ENCODE measurements at regions not wholly inside any gene's neighbourhood (a gene's known extent, or its start where the extent isn't known, plus 50 kb on each side); places are given as distances from the start of the nearest gene placed in this dataset.

DNA sequence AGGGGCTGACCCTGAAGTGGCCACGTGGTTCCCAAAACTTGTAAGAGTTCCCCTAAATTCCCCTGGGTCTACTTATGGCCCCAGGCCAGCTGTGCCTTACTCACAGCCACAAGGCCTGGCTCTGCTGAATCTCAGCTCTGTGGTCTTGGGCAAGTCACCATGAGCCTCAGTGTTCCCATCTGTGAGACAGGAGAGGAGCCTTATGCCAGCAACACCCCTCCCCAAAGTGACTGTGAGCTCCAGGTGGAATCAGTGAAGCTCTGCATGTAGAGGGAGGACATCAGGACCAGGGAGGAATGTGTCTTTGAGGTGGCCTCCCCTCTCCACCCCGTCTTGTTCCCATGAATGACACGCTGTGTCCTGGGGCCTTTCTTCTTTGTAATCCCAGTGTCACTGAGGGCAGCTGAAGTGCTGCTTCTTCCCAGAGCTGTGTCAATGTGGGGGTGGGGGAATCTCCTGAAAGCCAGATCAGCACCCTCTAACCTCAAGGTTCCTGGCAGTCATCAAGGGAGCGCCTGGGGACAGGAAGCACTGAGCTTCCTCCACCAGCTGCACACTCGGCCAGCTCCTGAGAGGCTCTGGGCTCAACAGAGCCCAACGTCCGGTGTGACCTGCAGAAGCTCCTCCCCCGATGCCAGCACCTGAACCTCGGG, 258.9 kb downstream of the UACA start:
- no peak for DNase-seq

DNA sequence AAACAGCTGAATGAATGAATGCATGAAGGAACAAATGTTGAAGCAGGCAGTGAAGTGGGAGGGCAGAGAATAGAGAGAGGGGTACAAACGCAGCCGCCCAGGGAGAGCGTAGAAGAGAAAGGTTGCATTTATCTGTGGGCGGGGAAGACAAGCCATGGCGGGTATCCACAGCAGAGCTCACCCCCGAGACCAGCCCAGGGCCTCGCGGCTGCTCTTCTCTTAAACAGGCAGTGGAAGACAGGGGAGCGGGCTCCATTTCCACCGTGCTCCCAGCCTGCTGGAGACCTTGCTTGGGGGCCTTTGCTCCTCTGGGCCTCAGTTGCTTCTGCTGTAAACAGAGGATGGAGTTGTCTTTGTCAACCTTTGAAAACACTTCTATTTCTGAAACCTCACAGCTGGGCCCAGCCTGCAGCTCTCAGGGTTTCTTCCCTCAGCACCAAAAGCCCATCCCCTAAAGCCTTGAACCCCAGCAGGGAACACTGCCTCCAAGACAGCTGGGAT, 259.5 kb downstream of the UACA start:
- DNase-seq, result no peak

DNA sequence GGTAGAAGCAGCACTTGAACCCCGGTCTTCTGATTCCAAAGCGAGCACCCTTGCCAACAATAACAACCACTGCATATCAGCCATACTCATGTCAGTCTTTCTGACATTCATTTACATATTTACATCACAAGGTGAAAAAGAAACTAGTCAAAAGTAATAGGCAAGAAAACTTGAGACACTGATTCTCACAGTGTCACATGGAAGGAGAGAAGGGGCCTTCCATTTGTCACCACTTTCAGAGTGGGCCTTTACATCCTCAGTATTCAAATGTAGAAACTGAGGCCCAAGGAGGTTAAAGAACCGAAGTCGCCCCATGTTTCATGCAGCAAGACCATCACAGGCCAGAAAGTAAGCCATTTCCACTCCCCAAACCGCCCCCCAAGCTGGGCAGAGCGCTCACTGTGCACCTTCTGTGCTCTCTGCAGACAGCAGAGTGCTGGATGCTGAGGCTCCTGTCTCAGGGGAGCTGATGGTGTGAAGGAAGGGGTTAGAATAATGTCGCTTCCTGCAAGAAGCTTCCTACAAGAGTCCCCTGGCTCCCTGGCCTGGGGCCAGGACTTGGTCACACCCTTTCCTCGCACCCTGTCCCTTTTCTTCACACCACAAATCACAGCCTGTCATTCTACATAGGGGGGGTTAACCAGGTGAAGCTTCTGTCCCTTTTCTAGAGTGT, 260.1 kb downstream of the UACA start:
- no peak for DNase-seq

DNA sequence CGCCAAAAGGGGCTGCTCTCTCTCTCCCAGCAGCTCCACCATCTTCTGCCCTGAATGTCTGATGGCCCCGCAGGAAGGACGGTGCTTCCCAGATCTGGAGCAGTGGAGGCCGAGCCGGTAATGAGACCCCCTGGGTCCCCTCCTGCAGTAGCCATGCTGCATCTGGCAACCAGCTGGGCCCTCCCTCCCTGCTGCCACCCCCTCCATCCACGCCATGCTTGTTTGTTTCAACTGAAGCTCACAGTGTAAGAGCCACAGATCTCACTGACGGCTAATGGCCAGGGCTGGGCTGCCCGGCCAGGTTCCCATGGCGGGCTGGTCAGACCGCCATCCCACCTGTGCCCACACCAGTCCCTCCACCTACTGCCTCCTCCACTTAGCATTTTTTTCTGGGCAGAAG, 260.8 kb downstream of the UACA start:
- no peak for DNase-seq

DNA sequence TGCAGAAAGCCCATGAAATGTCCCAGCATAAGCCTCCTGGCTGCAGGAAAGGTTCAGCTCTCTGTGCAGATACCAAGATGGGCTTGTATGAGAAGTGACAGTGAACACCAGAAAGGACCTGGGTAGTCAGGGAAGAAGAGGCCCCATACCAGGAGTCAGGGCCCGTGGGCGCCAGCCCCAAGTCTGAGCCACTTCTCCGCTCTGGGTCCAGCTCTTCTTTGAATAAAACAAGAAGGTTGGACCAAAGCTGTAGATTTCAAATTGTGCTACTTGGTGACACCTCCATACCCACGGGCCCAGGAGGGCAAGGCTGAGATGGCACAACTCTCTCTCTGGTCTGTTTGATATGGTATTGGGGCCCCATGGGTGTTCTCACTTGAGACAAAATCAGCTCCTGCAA, 261.5 kb downstream of the UACA start:
- DNase-seq, result no peak

DNA sequence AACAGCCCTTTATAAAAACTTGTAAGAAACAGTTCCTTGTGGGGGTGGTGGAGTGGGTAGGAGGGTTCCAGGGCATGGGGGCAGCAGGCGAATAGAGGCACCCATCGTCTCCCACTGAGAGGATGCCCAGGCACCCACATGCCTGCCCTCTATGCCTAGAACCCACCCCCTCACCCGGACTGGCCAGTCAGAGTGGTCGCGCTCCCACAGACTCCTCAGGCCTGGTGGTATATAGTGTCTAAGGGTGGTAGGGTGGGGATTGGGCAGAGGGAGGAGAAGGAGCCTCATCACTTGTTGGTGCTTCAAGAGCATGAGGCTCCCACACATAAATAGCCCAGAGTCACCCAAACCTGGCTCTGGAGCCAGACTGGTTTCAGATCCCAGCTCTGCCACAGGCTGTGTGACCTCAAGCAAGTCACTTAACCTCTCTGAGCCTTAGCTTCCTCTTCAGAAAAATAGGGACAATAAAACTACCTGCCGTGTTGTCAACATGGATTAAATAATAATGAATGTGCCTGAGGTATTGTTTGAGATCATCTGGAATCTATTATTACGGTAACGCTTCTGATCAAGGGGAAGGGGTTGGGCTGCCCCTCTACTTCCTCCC, 262.1 kb downstream of the UACA start:
- DNase-seq, result no peak

DNA sequence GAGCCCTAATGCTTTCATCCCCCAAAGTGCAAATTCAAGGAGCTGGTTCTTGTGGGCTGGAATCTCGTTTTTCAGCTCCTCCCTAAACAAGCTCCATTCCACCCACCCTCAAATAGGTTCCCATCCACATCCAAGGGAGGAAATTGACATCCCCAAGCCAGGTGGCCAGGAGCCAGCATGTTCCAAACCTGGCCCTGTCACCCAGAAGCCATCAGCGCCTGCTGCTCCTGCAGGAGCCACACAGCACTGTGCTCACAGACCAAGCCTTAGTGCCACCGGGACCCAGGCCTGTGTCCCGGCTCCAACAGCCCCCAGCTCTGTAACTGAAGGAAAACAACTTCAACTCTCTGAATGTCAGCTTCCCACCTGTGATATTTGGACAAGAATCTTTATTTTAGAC, 263.6 kb downstream of the UACA start:
- no peak for DNase-seq

DNA sequence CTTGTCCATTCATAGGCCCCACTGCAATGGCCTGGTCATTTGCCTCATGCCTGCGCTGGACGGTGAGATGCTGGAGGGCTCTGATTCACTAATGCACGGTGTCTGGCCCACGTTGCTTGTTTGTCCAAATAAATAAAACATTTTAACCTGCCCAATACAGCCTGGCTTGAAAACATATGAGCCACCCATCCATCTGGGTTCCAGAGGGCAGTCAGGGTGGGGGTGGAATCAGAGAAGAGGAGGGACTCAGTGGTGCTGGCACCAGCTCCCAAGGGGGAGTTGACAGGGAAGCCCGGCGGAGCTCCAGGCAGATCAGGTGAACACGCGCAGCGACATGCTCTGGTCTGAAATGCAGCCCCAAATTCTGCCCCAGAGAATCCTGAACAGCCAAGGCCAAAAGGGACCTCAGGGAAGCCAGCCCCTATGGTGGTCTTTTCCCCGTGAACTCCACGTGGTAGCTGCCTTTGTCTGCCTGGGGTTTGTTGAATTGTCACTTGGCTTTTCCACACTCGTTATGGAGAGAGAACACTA, 265.2 kb downstream of the UACA start:
- DNase-seq, result no peak

DNA sequence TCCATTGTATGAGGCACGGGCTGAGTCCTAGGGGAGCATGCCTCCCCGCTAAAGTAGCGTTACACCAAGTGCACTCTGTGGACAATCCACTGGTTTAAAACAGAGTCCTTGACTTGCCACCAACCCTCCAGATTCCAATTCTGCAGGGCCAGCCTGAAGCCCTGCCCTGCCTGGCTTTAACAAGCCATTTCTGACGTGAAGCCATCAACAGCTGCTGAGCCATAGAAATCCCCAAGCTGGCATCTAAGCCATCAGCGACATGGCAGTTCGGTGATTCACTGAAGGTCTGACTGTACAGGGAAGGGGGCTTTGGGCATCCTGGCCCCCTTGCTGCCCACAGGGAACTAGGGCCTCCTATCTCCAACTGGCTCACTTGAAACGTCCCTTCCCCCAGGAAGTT, 265.7 kb downstream of the UACA start:
- no peak for DNase-seq

DNA sequence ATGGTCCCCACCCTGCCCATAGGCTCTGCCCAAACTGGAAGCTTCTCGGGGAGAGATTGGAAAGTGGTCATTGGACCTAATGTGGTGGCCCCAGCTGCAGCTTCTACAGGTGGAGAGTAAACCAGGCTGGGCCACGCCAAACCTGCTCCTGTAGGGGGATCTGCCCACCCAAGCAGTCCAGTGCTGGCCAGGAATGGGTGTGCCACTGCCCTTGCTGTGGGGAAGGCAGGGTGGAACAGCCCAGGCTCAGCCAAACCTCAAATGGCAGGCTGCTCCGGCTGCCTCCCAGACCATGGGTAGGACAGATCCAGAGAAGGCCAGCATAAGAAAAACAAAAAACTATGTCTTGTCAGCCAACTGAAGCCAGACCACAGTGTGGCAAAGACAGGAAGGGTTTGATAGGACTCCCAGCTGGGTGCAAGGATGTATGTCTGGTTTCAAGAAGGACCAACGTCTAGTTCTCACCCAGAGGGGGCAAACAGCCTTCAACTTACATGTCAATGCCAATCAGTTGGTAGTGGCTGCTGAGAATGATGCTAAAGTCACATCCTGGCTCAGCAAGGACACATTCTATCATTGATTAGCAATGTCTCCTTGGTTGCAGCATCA, 267.3 kb downstream of the UACA start:
- no peak for DNase-seq

DNA sequence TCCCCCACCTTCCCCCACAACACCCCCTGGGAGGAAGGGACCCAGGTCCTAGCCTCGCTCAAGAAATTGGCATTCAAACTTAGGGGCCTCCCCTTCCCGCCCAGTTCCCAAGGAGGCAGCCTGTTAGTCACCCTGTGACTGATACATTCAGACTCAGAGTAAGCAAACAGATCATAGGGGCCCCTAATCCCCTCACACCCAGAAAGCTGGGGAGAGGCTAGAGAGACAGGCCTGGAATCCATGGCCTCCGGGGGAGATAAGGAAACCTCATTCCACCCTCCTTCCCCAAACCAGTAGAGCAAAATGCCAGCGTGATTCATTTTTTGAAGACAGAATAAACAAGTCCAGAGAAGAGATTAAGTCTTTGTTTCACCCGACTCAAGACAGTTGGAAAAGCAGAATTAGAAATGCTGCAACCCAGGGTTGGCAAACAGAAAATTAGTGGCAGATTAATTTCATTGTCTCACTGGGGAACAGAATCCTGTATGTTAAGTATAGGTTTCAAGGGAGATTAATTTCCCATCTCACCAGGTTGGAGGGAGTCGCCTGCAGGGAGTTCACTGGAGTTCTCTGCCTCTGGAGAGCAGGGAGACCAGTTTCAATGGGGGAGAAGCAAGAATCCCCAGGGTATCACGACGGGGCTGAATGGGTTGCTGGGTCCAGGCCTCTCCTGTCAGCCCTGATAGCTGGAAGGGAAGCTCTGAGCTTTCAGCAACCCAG, 268.3 kb downstream of the UACA start:
- no peak for DNase-seq

DNA sequence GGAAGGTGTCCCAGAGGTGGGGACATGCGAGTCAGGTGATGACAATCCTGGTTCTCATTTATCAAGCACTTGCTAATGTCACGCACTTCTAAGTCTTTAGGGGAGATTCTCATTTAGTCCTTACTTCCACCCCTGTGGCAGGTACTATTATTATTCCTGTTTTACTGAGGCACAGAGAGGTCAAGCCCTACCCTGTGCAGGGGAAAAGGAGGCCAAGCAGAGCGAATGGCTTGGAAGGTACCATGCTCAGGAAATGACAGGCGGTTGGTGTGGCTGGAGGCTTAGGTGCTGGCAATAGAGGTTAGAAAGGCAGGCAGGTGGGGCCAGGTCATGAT, 268.9 kb downstream of the UACA start:
- no peak for DNase-seq

DNA sequence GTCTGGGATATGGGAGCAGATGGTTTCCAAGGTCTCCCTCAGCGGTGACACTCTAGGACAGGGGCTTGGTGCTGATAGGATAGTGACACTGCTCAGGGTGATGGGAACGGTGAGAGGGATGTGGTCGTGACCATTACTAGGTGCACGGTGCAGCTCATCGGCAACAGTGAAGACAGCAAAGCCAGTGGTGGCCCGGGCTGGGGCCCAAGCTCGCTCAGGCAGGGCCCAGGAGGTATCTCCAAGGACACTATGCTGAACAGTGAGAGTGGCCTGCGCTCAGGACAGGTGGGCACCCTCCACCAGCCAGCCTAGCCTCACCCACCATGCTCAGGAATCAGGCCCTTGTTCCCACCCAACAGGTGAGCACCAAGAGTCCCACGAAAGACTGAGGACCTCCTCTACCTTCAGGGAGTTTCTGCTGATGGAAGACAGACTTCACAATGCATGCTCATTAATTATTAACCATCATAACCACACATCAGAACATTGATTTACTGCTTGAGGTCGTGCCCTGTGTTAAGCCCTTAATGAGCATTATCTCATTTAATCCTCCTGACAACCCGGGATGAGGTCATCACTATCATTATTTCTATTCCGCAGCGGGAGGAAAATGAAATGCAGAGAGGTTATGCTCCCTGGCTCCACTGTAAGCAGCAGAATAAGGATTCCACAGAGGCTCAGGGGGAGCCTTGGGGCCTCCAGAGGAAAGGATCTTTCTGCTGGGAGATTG, 269.4 kb downstream of the UACA start:
- no peak for DNase-seq

DNA sequence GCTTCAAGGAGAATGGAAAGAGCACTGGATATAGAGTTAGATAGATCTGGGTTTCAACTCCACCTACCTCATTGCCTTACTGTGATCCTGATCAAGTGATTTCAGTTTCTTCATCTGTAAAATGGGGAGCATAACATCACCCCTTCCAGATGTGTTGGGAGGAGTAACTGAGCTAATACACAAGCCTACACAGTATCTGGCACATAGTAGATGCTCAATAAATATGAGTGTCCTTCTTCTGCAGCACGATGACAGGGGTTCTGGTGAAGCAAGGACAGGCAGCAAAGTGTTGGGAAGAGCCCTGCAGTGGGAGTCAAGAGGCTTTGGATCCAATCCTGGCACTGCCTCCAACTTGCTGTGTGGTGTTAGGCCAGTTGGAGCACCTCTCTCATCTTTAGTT, 270.0 kb downstream of the UACA start:
- DNase-seq, result no peak

DNA sequence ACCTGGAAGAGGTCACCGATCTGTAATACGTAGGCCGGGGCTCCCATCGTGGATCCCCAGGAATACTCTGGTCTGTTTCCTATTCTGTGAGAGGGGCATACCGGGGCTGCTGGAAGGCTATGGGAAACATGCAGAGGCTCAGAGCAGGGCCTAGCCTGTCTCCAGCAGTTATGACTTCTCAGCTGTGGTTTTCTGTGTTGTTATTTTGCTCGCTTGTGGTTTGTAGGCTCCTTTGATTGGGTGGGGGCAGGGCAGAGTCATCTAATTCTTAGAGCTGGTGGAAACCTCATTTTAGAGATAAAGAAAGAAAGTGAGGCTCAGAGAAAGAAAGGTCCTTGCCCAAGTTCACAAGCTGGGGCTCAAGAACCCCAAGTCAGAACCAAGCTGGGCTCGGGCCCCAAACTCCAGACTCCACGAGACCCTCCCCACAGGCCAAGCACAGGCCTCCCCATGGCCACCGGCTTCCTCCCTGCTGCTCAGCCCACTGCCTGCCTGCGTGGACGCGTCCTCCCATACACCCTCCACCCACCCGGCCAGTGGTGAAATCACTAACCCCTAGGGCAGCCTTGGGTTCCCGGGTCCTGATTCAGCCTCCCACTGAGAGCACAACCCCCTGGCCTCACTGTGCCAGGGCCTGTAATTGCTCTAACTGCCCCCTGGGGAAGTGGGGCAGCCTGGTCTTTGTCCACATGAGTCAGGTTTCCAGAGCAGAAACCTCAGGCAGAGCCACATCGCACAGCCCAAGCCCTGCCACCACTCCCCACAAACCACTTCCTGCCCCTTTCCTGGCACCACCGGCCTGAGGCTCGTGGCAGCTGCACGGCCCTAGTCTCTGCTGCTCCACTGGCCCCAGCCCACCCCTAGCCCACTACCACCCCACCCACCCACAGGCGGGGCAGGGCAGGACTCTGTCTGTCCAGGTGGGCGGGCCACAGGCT, 270.8 kb downstream of the UACA start:
- DNase-seq, result no peak

DNA sequence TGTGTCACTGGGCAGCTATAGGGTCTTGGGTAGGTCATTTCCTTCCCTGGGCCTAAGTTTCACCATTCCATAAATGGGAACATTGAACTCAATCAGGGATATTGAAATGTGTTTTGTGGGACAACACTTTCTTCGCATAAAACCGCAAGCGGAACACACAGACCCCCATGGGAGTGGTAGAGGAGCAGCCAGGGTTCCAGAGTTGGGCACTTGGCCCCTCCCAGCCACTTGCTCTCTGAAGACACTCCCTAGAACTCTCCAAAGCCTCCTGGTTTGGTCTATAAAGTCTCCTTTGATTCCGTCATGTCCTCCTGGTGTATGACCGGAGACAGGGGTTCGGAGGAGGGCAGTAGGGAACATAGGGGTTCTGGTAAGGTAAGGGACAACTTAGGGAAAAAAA, 271.7 kb downstream of the UACA start:
- DNase-seq, result no peak

DNA sequence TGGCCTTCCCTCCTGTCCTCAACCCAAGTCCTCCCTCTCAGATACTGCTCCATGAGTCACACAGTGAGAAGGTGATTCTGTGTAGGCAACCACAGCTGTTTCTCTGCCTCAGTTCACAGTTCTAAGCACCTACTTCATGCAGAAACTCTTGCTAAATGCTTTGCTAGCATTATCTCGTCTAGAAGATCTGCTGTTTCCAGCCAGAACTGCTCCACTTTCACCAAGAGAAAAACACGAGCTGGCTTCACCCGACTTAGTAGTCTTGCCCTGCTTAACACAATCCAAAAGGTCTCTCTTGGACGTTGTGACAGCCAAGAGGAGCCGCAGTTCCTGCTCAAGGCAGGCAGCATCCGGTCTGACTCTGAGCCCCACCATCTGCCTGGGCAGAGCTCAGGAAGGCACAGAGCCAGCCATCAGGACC, 272.1 kb downstream of the UACA start:
- DNase-seq, result no peak

DNA sequence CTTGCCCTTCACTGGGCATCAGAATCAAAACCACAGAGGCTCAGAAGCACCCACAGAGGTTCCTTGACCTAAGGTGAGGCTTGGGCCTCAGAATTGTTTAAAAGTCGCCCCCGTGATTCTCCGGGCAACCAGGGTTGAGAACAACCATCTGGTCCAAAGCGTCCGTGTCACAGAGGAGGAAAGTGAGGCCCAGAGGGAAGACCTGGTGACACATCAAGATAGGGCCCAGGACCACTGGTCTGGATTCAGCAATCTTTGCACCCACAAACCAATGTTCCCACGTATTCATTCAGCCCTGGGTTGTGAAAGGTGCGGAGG, 272.6 kb downstream of the UACA start:
- no peak for DNase-seq

DNA sequence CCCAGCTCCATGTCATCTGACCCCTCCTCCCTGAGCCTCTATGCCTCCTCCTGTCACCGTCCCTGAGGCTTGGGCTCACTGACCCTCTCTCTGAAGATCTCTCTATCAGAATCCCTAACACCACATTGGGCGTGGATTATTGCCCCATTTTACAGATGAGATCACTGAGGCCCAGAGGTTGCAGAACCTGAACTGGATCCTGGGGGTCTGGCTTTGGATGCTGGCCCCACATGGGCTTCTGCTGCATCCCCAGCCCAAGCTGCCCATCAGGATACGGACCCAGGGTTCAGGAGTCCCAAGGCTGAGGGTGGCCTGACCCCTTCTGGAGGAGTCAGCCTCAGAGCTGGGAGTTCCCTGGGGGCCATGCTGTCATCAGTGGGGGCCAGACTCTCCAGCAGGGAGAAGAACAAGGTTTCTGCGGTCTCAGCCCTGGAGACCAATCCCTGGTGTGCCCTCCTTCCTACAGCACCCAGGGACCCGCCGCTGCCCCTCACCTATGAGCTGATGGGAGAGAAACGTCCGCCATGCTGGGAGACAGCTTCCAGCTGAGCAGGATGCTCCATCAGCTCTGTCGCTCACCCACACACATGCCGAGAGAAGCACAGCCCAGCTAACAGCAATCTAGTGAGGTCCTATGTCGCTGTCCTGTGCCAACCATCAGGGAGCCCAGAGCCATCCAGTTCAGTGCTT, 273.1 kb downstream of the UACA start:
- DNase-seq, result no peak

DNA sequence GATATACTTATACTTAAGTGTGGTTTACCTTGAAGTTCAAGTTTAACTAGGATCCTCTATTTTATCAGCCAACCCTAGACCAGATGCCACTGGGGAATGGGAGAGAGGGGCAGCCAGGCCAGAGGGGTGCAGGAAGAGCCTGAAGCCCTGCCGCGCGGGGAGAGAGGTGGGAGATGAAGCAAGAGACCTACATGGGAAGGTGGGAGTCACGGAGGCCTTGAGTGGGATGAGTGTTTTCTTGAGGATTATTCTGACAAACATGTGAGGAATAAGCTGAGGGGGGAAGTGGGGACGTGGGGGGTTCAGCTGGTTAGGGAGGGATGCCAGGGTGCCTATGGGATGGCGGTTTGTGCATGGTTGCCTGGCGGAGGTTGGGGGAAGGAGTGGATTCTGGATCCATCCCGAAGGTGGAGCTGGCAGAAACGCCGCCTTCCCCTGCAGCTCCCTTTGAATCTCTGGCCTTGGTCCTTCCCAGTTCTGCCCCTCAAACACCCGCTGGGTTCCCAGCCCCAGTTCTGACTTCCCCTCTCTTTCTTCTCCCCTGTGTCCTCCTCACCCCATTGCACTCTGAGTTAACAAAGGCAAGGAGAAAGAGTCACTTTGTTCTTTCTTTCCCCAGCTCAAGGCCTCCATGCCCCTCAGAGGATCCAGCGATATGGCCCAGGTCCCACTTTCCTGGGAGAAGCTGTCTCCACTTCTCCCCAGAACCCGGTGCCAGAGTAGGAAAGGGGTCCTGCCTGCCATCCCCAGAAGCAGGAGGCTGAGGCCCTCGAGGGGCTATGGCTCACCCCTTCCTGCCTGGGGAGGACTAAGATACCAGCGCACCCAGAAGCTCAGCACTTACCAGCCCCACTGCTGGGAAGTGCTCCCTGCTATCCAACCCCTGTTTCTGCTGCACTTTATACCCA, 274.2 kb downstream of the UACA start:
- no peak for DNase-seq
